SIG-M5 treated with dmso at 0.1 percent for 504 hours (cell line): ENCODE measurements at regions not wholly inside any gene's neighbourhood (a gene's known extent, or its start where the extent isn't known, plus 50 kb on each side); places are given as distances from the start of the nearest gene placed in this dataset.
A peak's percentile ranks its signal among the peaks of the same experiment; 100 is the strongest.
"Not testable (repeated sequence)": the region's sequence is repeated elsewhere in the genome, so short reads cannot be mapped to it uniquely, and the experiment has no call there.

ENCODE experiments used
- DNase-seq: peaks from one replicate; lab custom pipeline; 2025; ENCODE audit not compliant: unreplicated experiment; lab: John Stamatoyannopoulos, UW

GRCh38 chr11:87484566-87484965 lies 446.8 kb downstream of the TMEM135 start:
- no peak for DNase-seq

DNA sequence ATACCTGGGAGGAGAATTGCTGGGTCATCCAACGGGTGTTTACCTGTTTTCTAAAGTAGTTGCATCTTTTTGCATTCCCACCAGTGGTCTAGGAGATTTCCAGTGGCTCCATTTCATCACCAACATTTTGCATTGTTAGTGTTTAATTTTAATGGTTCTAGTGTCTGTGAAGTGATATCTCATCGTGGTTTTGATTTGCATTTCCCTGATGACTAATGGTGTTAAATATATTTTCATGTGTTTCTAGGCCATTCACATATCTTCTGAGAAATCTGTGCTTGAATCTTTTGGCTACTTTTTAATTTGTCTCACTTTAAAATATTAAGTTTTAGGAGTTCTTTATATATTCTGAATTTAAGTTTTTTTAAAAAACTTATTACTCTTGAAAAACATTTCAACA lies 439.6 kb downstream of the TMEM135 start:
- no peak for DNase-seq

DNA sequence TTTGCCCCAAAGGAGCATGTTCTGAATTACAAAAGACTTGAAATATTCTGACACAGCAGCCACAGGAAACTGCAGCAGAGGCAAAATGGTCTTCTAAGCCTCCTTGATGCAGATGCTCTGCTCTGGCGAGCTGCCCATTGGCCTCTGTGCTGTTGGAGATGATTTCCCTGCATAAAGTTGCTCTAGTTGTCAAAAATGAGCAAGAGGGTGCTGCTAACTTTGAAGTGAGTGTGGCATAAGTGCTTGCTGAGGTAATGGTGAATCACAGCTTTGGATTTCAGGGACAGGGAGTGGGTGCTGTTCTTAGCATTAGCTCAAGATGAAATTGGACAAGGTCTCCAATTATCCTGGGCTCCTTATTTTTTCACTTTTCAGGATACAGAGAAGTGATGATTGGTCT lies 435.4 kb downstream of the TMEM135 start:
- DNase-seq, result no peak

GRCh38 chr11:87466223-87466622 lies 428.5 kb downstream of the TMEM135 start:
- no peak for DNase-seq

GRCh38 chr11:87465716-87466115 lies 428.0 kb downstream of the TMEM135 start:
- no peak for DNase-seq

GRCh38 chr11:87463486-87464102 lies 425.9 kb downstream of the TMEM135 start:
- peak; percentile 2 for DNase-seq

DNA sequence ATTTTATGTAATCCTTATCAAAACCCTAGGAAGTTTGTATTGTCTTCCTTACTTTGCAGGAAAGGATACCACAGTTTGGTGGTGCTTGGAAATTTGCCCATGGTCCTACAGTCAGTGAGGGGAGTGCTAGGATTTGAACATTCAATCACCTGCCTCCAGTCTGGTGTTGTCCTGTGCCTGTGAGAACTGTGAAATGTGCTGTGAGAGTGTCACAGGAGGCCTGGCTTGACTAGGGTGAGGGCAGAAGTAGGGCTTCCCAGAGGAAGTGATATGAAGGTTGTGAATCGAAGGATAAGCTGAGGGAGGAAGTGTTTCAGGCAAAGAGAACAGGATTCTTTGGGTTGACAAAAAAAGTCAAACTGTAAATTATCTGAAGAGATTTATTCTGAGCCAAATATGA lies 424.4 kb downstream of the TMEM135 start:
- DNase-seq, result no peak

DNA sequence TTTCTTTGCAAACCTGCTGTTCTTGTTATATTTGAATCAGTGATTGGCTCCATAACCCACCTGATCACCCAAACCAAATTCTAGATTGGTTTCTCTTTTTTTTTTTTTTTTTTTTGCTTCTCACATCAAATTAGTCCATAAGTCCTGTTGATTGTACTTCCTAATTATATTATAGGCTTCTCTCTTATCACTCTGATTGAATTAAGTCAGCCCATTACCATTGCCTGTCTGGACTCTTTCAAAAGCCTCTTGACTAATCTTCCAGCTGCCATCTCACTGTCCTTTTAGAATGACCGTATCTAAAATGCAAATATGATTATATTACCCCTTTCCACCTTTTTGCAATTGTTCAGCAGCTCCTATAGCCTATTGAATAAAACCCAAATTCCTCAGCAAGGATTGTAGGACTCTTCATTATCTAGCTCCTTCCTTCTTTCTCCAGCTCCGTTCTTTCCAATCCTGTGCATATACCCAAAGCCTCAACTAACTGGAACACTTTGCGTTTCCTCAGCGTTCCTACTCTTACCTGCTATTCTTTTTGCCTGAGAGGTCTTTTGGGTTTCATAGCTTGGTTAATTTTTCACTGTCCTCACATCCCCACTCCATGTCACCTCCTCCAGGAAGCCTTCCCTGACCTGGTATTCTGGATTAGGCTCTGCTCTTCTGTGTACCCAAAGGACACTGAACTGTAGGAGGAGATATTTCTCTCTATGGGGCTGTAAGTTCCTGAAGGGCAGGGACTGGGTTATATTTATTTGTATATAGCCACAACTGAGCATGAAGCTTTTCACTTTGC lies 423.3 kb downstream of the TMEM135 start:
- DNase-seq, result no peak

GRCh38 chr11:87460279-87460678 lies 422.5 kb downstream of the TMEM135 start:
- DNase-seq, result no peak

GRCh38 chr11:87459351-87459750 lies 421.6 kb downstream of the TMEM135 start:
- DNase-seq, result no peak

- DNase-seq, result no peak
Measured at GRCh38 chr11:87456499-87456898, 418.8 kb downstream of the TMEM135 start.

DNA sequence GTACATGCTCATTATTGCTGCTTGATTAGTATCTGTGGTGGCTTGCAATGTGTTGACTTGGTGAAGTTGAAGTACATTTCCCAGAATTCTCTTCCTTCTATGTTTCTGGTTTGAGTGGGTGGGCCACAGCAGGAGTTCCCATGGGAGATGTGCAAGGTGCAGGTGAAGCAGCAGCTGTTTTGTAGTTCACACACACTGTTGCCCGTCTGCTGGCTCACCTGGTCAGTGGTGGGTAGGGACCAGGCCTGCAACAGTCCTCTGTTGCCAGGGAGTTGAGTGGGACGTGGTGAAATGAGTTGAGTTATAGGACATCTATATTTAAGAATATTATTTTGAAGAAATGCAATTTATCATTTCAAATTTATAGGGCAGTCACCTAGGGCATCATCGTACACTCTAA lies 417.4 kb downstream of the TMEM135 start:
- no peak for DNase-seq

DNA sequence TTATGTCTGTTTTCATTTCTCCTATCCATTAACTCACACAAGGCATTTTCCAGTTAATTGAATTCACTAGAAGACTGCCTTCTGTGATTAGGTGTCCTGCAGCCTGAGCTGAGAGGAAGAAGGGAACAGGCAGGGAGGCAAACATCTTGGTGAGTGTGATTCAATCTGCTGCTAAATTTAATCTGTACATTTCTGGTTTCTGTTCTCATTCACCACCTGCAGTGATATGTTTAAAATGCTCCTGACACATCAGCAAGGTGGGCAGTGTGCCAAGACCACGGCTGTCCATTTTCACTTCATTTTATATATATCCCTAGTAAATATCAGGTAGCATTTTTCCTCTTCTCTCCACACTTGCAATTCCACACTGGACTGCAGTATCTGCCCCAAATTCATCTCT lies 416.5 kb downstream of the TMEM135 start:
- no peak for DNase-seq

- no peak for DNase-seq
Measured at GRCh38 chr11:87453531-87454089, 415.9 kb downstream of the TMEM135 start.

DNA sequence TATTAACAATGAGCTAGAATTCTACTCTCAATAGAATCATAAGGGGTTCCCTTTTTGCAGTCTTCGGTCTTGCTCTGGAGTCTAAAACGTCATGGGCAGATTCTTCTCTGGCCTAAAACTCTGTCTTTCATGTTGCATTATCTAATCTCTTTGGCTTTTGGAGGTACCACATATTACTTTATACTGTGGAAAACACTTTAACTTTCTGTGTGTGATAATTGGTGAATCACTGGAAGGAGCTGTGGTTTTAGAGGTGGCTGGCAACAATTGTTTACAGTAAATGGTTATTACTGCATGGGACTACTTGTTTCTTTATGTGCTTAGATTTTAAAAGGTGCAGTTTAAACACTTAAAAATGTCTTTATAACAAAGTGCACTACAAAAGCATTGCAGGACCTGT lies 414.3 kb downstream of the TMEM135 start:
- not testable (repeated sequence) for DNase-seq

DNA sequence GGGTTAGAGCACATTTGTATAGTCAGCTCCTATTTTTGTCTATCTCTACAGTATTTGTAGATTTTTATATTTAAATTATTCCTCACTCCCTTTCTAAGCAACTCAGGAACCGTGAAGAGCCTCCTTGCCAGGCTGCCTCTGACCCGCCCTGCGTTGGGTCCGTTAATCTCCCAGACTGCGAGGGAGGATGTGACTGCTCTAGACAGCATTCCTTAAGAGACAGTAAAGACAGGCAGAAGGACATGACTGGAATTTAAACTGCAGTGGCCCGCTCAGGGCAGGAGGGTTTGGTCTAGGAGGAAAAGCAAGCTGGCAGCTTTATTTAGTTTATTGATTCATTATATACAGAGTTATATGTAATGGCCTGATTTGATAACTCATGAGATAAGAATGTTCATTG lies 413.7 kb downstream of the TMEM135 start:
- DNase-seq, result no peak

GRCh38 chr11:87447606-87448005 lies 409.9 kb downstream of the TMEM135 start:
- no peak for DNase-seq

GRCh38 chr11:87444993-87445392 lies 407.3 kb downstream of the TMEM135 start:
- DNase-seq, result no peak

DNA sequence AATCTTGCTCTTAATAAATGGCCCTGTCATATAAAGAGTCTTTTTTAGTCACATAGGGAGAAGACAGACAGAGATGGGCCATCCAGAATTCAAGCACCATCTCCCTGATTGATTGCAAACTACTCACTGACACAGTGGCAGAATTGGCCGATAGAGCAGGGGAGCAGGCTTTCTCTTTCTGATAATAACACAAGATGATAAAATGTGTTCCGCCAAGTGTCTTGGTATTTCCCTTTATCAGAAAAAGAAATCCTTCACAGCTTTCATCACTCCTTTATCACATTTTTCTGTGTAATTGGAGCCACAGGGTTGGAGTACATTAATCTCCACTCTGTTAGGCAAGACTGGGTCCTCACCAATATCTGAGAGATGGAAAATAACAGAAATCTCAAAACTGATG lies 406.0 kb downstream of the TMEM135 start:
- no peak for DNase-seq

DNA sequence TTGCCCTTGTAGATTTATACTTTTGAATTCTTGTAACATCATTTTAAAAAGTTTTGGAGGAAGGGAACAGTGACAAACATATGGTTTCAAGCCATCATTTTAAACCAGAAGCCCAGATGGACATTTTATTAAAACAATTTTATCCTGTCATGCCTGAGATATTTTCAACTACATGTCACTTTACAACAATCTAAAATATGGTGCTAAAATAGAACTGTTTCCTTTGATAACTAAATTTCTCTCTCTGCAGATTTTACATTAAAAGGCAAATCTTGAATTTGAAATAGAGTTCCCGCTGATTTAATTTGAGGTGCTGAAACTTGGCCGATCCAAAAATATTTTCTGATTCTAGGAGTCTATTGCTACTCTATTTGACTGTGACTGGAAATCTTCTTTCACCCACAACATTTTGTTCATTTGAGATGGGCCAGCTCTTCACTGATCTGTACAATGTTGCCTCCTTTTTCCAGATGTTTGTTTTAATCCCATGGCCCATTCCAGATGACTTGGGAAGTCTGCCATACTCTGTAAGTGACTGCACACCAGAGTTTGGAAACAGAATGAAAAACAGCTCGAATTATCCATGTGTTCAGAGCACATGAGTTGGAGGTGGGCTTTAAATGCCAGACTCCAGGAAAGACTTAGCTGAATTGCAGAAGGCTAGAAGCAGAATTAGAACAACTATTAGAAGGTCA lies 402.5 kb downstream of the TMEM135 start:
- no peak for DNase-seq

GRCh38 chr11:87438416-87438815 lies 400.7 kb downstream of the TMEM135 start:
- DNase-seq, result no peak

DNA sequence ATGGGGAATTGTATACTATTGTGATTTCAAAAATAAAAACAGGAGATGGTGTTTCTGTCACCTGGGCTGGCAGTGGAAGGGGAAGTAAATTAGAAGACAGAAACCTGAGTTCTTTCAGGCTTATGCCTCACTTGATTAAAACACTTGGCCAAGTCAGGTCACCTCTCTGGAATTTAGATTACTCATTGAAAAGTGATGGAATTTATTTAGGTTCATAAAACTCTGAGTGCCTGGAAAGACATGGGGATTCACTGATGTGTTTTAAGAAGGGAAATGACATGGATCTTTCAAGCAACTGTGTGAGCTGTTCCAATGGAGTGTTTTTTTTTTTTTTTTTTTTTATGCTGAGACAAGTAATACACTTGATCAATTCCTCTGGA lies 400.1 kb downstream of the TMEM135 start:
- DNase-seq, result no peak
